ENCODE measurements at regions not wholly inside any gene's neighbourhood (a gene's known extent, or its start where the extent isn't known, plus 50 kb on each side); places are given as distances from the start of the nearest gene placed in this dataset.

DNA sequence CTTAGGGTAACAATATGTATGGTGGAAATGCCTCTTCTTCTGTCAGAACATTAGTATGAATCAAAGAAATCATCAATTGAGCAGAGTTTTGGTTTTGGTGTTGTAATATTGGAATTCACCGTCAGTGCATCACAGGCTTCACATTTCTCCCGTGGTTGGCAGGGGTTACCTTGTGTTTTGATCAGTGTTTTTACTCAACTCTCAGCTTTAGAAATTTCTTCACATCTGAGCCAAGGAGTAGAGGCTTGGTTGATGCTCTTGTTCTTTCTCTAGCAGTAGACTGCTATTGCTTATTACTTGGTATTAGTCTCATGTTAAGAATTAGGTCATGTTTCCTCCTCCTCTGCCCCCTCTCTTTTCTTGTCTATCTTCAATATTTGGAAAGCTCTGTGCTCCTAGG lies 188.8 kb upstream of the SMIM30 start:
- TF ChIP-seq GLIS3 (CRISPR knock-in tag; IDR thresholded peaks at IDR 0.05) (no peak), ZC3H10 (CRISPR knock-in tag; IDR thresholded peaks at IDR 0.05) (no peak), PPARA (CRISPR knock-in tag; IDR thresholded peaks at IDR 0.05; ENCODE audit: borderline replicate concordance) (no peak), ZFP30 (CRISPR knock-in tag; IDR thresholded peaks at IDR 0.05) (no peak), TCF4 (CRISPR knock-in tag; IDR thresholded peaks at IDR 0.05; ENCODE audit: borderline replicate concordance) (no peak), TOX (CRISPR knock-in tag; IDR thresholded peaks at IDR 0.05; ENCODE audit: borderline replicate concordance) (no peak), ZNF565 (CRISPR knock-in tag; conservative IDR thresholded peaks at IDR 0.05; ENCODE audit: low read depth) (no peak), OSR1 (CRISPR knock-in tag; IDR thresholded peaks at IDR 0.05) (no peak), CSDC2 (CRISPR knock-in tag; IDR thresholded peaks at IDR 0.05) (no peak), ZNF8 (CRISPR knock-in tag; IDR thresholded peaks at IDR 0.05) (no peak), BACH2 (CRISPR knock-in tag; IDR thresholded peaks at IDR 0.05; ENCODE audit: borderline replicate concordance) (no peak), ISL1 (CRISPR knock-in tag; IDR thresholded peaks at IDR 0.05) (no peak), ESRRG (CRISPR knock-in tag; IDR thresholded peaks at IDR 0.05) (no peak), ZNF70 (CRISPR knock-in tag; IDR thresholded peaks at IDR 0.05) (no peak), ARNTL (CRISPR knock-in tag; IDR thresholded peaks at IDR 0.05; ENCODE audit: borderline replicate concordance, low read depth) (no peak)
- TF ChIP-seq, protein P1, sequence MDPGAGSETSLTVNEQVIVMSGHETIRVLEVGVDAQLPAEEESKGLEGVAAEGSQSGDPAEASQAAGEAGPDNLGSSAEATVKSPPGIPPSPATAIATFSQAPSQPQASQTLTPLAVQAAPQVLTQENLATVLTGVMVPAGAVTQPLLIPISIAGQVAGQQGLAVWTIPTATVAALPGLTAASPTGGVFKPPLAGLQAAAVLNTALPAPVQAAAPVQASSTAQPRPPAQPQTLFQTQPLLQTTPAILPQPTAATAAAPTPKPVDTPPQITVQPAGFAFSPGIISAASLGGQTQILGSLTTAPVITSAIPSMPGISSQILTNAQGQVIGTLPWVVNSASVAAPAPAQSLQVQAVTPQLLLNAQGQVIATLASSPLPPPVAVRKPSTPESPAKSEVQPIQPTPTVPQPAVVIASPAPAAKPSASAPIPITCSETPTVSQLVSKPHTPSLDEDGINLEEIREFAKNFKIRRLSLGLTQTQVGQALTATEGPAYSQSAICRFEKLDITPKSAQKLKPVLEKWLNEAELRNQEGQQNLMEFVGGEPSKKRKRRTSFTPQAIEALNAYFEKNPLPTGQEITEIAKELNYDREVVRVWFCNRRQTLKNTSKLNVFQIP (CRISPR knock-in tag; IDR thresholded peaks at IDR 0.05; ENCODE audit: borderline replicate concordance, low read depth): no peak
- TF ChIP-seq, protein P2, sequence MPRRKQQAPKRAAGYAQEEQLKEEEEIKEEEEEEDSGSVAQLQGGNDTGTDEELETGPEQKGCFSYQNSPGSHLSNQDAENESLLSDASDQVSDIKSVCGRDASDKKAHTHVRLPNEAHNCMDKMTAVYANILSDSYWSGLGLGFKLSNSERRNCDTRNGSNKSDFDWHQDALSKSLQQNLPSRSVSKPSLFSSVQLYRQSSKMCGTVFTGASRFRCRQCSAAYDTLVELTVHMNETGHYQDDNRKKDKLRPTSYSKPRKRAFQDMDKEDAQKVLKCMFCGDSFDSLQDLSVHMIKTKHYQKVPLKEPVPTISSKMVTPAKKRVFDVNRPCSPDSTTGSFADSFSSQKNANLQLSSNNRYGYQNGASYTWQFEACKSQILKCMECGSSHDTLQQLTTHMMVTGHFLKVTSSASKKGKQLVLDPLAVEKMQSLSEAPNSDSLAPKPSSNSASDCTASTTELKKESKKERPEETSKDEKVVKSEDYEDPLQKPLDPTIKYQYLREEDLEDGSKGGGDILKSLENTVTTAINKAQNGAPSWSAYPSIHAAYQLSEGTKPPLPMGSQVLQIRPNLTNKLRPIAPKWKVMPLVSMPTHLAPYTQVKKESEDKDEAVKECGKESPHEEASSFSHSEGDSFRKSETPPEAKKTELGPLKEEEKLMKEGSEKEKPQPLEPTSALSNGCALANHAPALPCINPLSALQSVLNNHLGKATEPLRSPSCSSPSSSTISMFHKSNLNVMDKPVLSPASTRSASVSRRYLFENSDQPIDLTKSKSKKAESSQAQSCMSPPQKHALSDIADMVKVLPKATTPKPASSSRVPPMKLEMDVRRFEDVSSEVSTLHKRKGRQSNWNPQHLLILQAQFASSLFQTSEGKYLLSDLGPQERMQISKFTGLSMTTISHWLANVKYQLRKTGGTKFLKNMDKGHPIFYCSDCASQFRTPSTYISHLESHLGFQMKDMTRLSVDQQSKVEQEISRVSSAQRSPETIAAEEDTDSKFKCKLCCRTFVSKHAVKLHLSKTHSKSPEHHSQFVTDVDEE (CRISPR knock-in tag; IDR thresholded peaks at IDR 0.05): no peak
- TF ChIP-seq, protein P3, sequence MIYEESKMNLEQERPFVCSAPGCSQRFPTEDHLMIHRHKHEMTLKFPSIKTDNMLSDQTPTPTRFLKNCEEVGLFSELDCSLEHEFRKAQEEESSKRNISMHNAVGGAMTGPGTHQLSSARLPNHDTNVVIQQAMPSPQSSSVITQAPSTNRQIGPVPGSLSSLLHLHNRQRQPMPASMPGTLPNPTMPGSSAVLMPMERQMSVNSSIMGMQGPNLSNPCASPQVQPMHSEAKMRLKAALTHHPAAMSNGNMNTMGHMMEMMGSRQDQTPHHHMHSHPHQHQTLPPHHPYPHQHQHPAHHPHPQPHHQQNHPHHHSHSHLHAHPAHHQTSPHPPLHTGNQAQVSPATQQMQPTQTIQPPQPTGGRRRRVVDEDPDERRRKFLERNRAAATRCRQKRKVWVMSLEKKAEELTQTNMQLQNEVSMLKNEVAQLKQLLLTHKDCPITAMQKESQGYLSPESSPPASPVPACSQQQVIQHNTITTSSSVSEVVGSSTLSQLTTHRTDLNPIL (CRISPR knock-in tag; IDR thresholded peaks at IDR 0.05; ENCODE audit: low read depth): no peak
- TF ChIP-seq, protein P4, sequence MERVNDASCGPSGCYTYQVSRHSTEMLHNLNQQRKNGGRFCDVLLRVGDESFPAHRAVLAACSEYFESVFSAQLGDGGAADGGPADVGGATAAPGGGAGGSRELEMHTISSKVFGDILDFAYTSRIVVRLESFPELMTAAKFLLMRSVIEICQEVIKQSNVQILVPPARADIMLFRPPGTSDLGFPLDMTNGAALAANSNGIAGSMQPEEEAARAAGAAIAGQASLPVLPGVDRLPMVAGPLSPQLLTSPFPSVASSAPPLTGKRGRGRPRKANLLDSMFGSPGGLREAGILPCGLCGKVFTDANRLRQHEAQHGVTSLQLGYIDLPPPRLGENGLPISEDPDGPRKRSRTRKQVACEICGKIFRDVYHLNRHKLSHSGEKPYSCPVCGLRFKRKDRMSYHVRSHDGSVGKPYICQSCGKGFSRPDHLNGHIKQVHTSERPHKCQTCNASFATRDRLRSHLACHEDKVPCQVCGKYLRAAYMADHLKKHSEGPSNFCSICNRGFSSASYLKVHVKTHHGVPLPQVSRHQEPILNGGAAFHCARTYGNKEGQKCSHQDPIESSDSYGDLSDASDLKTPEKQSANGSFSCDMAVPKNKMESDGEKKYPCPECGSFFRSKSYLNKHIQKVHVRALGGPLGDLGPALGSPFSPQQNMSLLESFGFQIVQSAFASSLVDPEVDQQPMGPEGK (CRISPR knock-in tag; IDR thresholded peaks at IDR 0.05; ENCODE audit: borderline replicate concordance): no peak
- TF ChIP-seq, protein P5, sequence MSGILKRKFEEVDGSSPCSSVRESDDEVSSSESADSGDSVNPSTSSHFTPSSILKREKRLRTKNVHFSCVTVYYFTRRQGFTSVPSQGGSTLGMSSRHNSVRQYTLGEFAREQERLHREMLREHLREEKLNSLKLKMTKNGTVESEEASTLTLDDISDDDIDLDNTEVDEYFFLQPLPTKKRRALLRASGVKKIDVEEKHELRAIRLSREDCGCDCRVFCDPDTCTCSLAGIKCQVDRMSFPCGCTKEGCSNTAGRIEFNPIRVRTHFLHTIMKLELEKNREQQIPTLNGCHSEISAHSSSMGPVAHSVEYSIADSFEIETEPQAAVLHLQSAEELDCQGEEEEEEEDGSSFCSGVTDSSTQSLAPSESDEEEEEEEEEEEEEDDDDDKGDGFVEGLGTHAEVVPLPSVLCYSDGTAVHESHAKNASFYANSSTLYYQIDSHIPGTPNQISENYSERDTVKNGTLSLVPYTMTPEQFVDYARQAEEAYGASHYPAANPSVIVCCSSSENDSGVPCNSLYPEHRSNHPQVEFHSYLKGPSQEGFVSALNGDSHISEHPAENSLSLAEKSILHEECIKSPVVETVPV (CRISPR knock-in tag; IDR thresholded peaks at IDR 0.05): no peak
- no peak for ATAC-seq

DNA sequence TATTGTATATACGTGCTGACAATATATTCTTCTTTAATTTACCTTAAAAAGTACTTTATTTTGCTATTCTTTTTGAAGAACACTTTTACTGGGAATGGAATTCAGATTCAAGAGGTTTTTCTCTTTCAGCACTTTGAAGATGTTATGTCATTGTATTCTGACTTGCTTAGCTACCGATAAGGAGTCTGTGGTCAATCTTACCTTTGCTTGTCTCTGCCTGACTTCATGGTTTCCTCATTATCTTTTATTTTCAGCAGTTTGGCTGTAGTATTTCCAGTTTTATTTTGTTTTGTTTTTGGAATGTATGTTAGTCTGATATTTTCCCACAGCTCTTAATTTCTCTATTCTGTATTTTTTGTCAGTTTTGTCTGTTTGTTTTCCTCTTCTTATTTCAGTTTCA lies 187.9 kb upstream of the SMIM30 start:
- ATAC-seq: no peak

More for the DNA sequence above, 187.9 kb upstream of the SMIM30 start:
- TF ChIP-seq, protein P1 (CRISPR knock-in tag; IDR thresholded peaks at IDR 0.05; ENCODE audit: borderline replicate concordance, low read depth): no peak
- TF ChIP-seq RARB (CRISPR knock-in tag; IDR thresholded peaks at IDR 0.05) (no peak), SNAI2 (CRISPR knock-in tag; IDR thresholded peaks at IDR 0.05) (no peak), ESRRG (CRISPR knock-in tag; IDR thresholded peaks at IDR 0.05) (no peak), OSR1 (CRISPR knock-in tag; IDR thresholded peaks at IDR 0.05) (no peak), TCF4 (CRISPR knock-in tag; IDR thresholded peaks at IDR 0.05; ENCODE audit: borderline replicate concordance) (no peak), ZFP30 (CRISPR knock-in tag; IDR thresholded peaks at IDR 0.05) (no peak), ZFP3 (CRISPR knock-in tag; IDR thresholded peaks at IDR 0.05) (no peak), ISL1 (CRISPR knock-in tag; IDR thresholded peaks at IDR 0.05) (no peak), GLIS3 (CRISPR knock-in tag; IDR thresholded peaks at IDR 0.05) (no peak), PPARA (CRISPR knock-in tag; IDR thresholded peaks at IDR 0.05; ENCODE audit: borderline replicate concordance) (no peak)
- TF ChIP-seq, protein P3 (CRISPR knock-in tag; IDR thresholded peaks at IDR 0.05; ENCODE audit: low read depth): no peak
- TF ChIP-seq, protein P5 (CRISPR knock-in tag; IDR thresholded peaks at IDR 0.05): no peak
